Vagina (tissue), 2 donors: ENCODE measurements at regions not wholly inside any gene's neighbourhood (a gene's known extent, or its start where the extent isn't known, plus 50 kb on each side); places are given as distances from the start of the nearest gene placed in this dataset.

Experiments
- CTCF ChIP-seq, 3 experiments: fragments of 450-650 bp in 2 of 3; fragments of 200-600 bp in 1 of 3; sonication (generic) in 1 of 3; IDR thresholded peaks; one replicate each; pipeline ENCODE4 v1.5.1; 2017 to 2019; ENCODE audit warnings: antibody characterized with exemption in 3 of 3, mild to moderate bottlenecking in 2 of 3, moderate library complexity in 2 of 3
- POLR2A ChIP-seq, 2 donors: fragments of 450-650 bp; IDR thresholded peaks; one replicate each; pipeline ENCODE4 v1.6.1; 2017; ENCODE audit warnings: antibody characterized with exemption in 2 of 2, mild to moderate bottlenecking in 2 of 2, moderate library complexity in 2 of 2
- POLR2AphosphoS5 ChIP-seq, 2 donors: sonication (generic); formaldehyde crosslinking; IDR thresholded peaks; one replicate each; pipeline ENCODE4 v1.9.0; 2017; ENCODE audit warnings: antibody characterized with exemption in 2 of 2, mild to moderate bottlenecking in 2 of 2, low read depth in 1 of 2; ENCODE audit not compliant: insufficient read depth in 1 of 2

- no peak for TF ChIP-seq CTCF (IDR thresholded peaks at IDR 0.05)
- no peak for TF ChIP-seq POLR2A (IDR thresholded peaks at IDR 0.05)
- no peak for TF ChIP-seq POLR2AphosphoS5 (IDR thresholded peaks at IDR 0.05; ENCODE audit: insufficient read depth in 1 of 2, low read depth in 1 of 2)
Measured at GRCh38 chr2:53473236-53473635, 294.4 kb upstream of the CHAC2 start.
